ENCODE measurements at regions not wholly inside any gene's neighbourhood (a gene's known extent, or its start where the extent isn't known, plus 50 kb on each side); places are given as distances from the start of the nearest gene placed in this dataset.
"Not testable (repeated sequence)": the region's sequence is repeated elsewhere in the genome, so short reads cannot be mapped to it uniquely, and the experiment has no call there.

DNA sequence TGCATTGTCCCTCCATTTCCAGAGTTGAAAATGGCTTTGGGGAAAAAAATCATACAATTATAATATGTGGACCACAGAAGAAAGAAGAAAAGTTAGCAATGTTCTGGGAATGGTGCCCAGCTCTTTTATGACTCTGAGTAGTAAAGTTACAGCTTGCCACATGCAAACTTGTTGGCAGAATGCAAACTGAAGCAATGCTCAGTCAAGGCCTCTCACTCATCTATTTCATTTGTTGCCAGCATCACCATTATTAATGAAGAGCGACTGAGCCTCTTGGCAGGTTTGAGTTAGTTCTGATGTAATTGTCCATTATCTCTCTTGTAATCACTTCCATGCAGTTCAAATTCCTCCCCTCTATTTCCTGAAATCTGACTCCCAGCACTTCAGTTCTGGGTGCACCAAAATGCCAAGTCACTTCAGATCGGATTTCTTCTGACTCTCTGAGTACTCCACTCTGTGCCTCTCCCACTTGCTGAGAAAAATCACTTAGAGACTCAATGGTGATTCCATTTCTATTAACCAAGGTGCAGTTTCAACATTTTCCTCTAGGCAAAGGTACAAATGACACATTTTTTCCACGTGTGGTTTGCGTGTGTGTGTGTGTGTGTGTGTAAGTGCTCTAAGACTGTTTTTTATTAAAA, 154.4 kb upstream of the STMND1 start:
- DNase-seq (ENCODE audit: low spot score) = peak; percentile 78

GRCh38 chr6:16944596-16944995, 157.3 kb upstream of the STMND1 start:
- no peak for DNase-seq (ENCODE audit: low spot score)

- DNase-seq (ENCODE audit: low spot score) = no peak
Observed at GRCh38 chr6:16939839-16940238, 162.0 kb upstream of the STMND1 start.

DNA sequence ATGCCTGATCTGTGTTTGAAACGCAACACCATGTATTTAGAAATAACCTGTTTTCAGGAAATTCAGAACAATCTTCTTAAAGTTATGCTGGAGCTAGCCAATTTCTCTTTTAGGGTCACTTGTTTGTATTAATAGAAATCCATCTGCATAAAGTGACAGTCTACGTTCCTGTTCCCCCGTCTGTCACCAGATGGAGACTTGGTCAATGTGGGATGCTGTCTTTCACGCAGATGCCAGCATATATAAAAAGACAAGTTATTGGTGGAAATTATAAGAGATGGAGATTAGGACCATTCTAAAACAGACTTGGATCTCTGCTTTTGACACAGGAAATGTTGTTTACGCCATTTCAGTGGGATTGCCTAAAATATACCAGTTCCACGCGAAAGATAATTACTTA, 162.5 kb upstream of the STMND1 start:
- no peak for DNase-seq (ENCODE audit: low spot score)

GRCh38 chr6:16936893-16937292, 165.0 kb upstream of the STMND1 start:
- DNase-seq (ENCODE audit: low spot score) = no peak

GRCh38 chr6:16933961-16934360, 167.9 kb upstream of the STMND1 start:
- DNase-seq (ENCODE audit: low spot score) = no peak

- DNase-seq (ENCODE audit: low spot score) = no peak
Observed at GRCh38 chr6:16933532-16933931, 168.3 kb upstream of the STMND1 start.

DNA sequence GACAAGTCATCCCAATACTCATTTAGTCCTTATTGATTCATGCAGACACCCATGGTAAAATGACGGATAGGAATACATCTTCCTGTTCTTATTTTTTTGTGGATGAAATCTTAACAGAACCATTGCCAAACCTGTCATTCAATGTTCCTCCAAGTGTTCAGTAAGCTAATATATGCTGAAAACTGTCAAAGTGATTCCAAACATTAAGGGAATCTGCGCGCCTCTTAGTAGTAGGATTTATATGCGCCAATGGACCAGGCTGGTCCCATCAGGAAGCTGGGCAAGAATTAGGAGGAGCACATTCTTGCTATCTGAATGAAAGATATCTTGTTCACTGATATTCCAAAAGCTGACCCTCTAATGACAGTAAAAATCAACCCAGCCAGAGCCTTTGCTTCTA, 168.9 kb upstream of the STMND1 start:
- no peak for DNase-seq (ENCODE audit: low spot score)

DNA sequence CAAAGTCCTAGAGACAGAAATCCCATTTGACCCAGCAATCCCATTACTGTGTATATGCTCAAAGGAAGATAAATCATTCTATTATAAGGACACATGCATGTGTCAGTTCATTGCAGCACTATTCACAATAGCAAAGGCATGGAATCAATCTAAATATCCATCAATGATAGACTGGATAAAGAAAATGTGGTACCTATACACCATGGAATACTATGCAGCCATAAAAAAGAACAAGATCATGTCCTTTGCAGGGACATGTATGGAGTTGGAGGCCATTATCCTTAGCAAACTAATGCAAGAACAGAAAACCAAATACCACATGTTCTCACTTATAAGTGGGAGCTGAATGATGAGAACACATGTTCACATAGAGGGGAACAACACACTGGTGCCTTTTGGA, 169.8 kb upstream of the ATXN1 start:
- not testable (repeated sequence) for DNase-seq (ENCODE audit: low spot score)

GRCh38 chr6:16930432-16930831, 169.2 kb upstream of the ATXN1 start:
- DNase-seq (ENCODE audit: low spot score) = no peak

- DNase-seq (ENCODE audit: low spot score) = peak; percentile 87
Observed at GRCh38 chr6:16929809-16930208, 168.5 kb upstream of the ATXN1 start.

GRCh38 chr6:16928387-16928786, 167.1 kb upstream of the ATXN1 start:
- DNase-seq (ENCODE audit: low spot score) = no peak

GRCh38 chr6:16927205-16927604, 165.9 kb upstream of the ATXN1 start:
- DNase-seq (ENCODE audit: low spot score) = no peak

DNA sequence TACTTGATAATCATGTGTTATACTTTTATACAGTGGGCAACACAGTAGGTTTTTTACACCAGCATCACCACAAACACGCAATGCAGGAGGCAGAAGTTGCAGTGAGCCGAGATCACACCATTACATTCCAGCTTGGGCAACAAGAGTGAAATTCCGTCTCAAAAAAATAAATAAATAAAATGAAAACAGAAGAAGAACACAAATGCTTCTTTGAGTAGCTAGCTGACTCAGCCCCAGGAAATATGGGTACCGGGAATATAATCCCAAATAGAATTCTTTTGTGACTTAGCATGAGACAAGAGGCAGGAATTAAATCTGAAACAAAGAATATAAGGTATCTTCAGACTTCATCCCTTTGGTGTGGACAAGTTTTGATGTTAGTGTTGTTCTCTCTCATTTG, 164.2 kb upstream of the ATXN1 start:
- peak; percentile 18 for DNase-seq (ENCODE audit: low spot score)

- DNase-seq (ENCODE audit: low spot score) = no peak
Observed at GRCh38 chr6:16922282-16922681, 161.0 kb upstream of the ATXN1 start.

GRCh38 chr6:16921399-16922110, 160.3 kb upstream of the ATXN1 start:
- DNase-seq (ENCODE audit: low spot score) = no peak

GRCh38 chr6:16918586-16918985, 157.3 kb upstream of the ATXN1 start:
- no peak for DNase-seq (ENCODE audit: low spot score)

DNA sequence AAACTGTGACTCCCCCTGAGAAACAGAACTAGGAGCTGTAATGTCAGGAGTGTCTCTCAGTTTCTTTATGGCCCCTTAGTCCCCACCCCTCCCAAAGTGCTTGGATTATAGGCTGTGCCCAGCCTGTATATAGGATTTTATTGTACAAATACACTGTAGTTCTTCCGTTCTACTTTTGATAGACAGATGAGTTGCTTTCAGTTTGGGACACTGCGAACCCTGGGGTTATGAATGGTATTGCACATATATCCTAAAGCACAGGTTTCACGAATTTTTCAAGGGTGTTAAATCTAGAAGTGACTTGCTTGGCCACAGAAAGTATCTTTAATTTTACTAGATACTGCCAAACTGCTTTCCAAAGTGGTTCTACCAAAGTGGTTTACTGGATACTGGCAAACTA, 152.9 kb upstream of the ATXN1 start:
- no peak for DNase-seq (ENCODE audit: low spot score)

GRCh38 chr6:16912756-16913155, 151.5 kb upstream of the ATXN1 start:
- DNase-seq (ENCODE audit: low spot score) = no peak

DNA sequence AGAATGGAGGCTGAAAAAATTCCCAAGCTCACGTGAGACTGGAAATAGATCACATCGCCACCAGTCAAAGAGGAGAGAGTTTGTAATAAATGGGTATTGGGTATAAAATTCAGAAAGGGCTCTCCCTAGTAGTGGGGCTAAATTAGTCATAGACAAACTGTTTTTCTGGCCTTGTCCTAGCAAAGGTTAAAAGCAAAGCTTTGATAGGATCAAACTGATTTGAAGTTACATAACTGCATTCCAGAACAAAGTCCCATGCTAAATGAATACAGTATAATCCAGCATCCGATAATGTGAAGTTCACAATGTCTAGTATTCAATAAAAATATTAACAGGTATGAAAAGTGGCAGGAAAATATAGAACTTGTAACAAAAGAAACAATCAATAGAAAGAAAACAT, 149.8 kb upstream of the ATXN1 start:
- no peak for DNase-seq (ENCODE audit: low spot score)

- DNase-seq (ENCODE audit: low spot score) = peak; percentile 64
Observed at GRCh38 chr6:16909658-16910360, 148.5 kb upstream of the ATXN1 start.

DNA sequence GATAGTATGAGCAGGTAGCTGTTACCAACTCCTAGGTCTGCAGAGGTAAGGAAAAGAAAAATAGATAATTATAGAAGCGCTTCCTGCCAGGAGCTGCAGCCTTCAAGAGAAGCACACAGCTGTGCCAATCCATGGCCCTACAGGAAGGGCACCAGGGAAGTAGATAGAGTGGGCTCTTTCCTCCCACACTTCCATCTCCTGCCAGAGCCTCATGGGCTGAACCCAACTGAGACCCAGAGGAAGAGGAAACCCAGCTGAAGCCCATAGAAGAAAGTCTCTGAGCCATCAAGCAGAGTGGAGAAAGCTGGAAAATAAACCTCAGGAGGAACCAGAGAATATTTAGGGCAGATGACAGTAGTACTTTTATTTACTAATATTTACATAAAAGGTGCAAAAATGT, 146.7 kb upstream of the ATXN1 start:
- DNase-seq (ENCODE audit: low spot score) = no peak

DNA sequence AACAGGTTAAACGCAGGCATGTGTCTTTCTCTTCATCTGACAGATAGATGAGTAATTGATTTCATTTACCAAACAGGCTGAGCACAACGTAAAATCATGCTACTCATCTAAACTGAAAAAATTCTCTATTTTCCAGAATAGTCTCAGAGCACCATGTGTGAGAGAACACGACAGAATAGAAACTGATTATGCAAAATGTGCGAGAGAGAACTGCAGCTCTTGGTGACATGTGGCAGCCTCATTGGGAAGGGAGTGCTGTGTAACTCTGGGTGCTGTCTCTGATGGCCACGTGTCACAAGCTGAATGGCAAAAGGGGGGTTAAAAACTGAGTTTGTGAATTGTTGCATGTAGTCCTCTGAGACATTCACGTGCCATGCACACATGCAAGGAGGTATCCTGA, 143.7 kb upstream of the ATXN1 start:
- DNase-seq (ENCODE audit: low spot score) = no peak
